Smooth muscle cell of the brain vasculature (primary cell): ENCODE measurements at regions not wholly inside any gene's neighbourhood (a gene's known extent, or its start where the extent isn't known, plus 50 kb on each side); places are given as distances from the start of the nearest gene placed in this dataset.

Source experiments
- DNase-seq: peaks from one replicate; pipeline ENCODE4 v3.0.0-alpha.2; 2012; ENCODE audit warnings: low read depth, low spot score

GRCh38 chr10:3631291-3631690 lies 153.7 kb downstream of the KLF6 start:
- no peak for DNase-seq

- no peak for DNase-seq
Measured at GRCh38 chr10:3625959-3626751, 158.9 kb downstream of the KLF6 start.

GRCh38 chr10:3624367-3624766 lies 160.6 kb downstream of the KLF6 start:
- no peak for DNase-seq

GRCh38 chr10:3623746-3624145 lies 161.3 kb downstream of the KLF6 start:
- no peak for DNase-seq

GRCh38 chr10:3622845-3623621 lies 162.0 kb downstream of the KLF6 start:
- DNase-seq: no peak

GRCh38 chr10:3622427-3622826 lies 162.6 kb downstream of the KLF6 start:
- no peak for DNase-seq

- DNase-seq: no peak
Measured at GRCh38 chr10:3620818-3621217, 164.2 kb downstream of the KLF6 start.

- DNase-seq: no peak
Measured at GRCh38 chr10:3619241-3619640, 165.8 kb downstream of the KLF6 start.

GRCh38 chr10:3616880-3617279 lies 168.1 kb downstream of the KLF6 start:
- DNase-seq: no peak

GRCh38 chr10:3613318-3613717 lies 171.7 kb downstream of the KLF6 start:
- no peak for DNase-seq

GRCh38 chr10:3612183-3613001 lies 172.6 kb downstream of the KLF6 start:
- DNase-seq: no peak

- no peak for DNase-seq
Measured at GRCh38 chr10:3606309-3606708, 178.7 kb downstream of the KLF6 start.

GRCh38 chr10:3605882-3606281 lies 179.1 kb downstream of the KLF6 start:
- DNase-seq: no peak

GRCh38 chr10:3595736-3596135 lies 189.3 kb downstream of the KLF6 start:
- DNase-seq: no peak

GRCh38 chr10:3593611-3594010 lies 191.4 kb downstream of the KLF6 start:
- no peak for DNase-seq

- DNase-seq: no peak
Measured at GRCh38 chr10:3592424-3592823, 192.6 kb downstream of the KLF6 start.

GRCh38 chr10:3588816-3589215 lies 196.2 kb downstream of the KLF6 start:
- no peak for DNase-seq

GRCh38 chr10:3588346-3588745 lies 196.7 kb downstream of the KLF6 start:
- no peak for DNase-seq

GRCh38 chr10:3584926-3585784 lies 199.9 kb downstream of the KLF6 start:
- DNase-seq: no peak

- DNase-seq: no peak
Measured at GRCh38 chr10:3580565-3580964, 204.4 kb downstream of the KLF6 start.

GRCh38 chr10:3579845-3580244 lies 205.2 kb downstream of the KLF6 start:
- DNase-seq: no peak
